ENCODE measurements at regions not wholly inside any gene's neighbourhood (a gene's known extent, or its start where the extent isn't known, plus 50 kb on each side); places are given as distances from the start of the nearest gene placed in this dataset.

DNA sequence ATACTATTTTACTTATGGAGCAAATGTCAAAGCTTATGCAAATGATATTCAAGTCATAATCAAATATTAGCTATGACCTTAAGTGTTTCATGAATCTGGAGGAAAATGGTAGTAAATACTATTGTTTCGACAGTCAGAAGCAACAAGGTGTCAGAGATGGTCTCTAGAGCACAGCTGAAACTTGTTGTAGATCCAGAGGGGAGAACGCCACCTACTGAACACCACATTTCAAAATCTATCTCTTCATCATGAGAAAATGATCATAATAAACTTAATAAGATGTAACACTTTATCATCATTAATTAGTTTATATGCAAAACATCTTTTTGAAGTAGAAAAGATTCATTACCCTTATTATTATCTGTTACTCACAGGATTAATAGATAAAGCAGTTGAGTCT is 418.7 kb downstream of the GATA3 start:
- TF ChIP-seq GATA3 (IDR thresholded peaks at IDR 0.05; ENCODE audit: low read depth, low read length), result no peak
- no peak for TF ChIP-seq GATA2 (IDR thresholded peaks at IDR 0.05; ENCODE audit: low read depth, low read length)

Data from SH-SY5Y (cell line).